HG02759 (cell line): ENCODE measurements at regions not wholly inside any gene's neighbourhood (a gene's known extent, or its start where the extent isn't known, plus 50 kb on each side); places are given as distances from the start of the nearest gene placed in this dataset.

Source experiments
- ATAC-seq: cut with Tn5 transposase; IDR thresholded peaks from one replicate; pipeline ENCODE4 v1.9.1; 2021; ENCODE audit warnings: mild to moderate bottlenecking, moderate library complexity; ENCODE audit not compliant: unreplicated experiment

DNA sequence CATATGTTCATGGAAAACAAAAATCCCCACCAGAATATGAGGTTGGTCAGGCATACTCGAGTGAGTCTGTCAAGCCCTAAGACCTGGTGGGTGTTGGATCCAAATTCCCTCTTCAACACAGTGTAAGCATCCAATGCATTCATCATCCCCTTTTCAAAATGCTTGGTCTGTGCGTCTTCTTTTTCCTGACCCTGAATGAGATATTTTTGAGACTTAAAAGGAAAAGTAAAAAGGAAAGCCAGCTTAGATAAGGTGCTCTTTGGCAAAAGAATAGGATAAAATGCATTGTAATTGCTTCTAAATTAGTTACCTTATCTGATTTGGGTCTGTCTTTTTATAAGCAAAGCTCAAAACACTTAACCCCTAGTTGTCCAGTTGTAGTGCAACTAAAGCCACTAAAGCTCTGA lies 331.5 kb downstream of the PTEN start:
- ATAC-seq: no peak

DNA sequence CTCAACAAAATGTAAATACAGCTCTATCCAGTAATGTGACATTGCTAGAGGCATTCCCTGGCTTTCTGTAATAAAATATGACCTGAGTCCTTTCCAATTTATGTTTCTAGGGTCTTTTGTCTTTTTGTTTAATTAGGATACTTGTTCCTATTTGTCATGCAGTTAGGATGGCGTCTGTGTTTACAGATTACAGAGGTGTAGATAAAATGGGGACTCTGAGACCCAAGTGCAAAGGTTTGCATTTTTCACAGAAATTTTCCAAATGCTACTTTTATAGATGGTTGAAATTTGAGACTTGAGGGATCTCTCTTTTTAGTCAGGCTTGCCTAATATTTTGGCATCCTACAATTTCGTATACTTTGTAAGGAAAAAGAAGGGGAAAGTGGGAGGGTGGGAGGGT lies 332.4 kb downstream of the PTEN start:
- ATAC-seq: no peak

DNA sequence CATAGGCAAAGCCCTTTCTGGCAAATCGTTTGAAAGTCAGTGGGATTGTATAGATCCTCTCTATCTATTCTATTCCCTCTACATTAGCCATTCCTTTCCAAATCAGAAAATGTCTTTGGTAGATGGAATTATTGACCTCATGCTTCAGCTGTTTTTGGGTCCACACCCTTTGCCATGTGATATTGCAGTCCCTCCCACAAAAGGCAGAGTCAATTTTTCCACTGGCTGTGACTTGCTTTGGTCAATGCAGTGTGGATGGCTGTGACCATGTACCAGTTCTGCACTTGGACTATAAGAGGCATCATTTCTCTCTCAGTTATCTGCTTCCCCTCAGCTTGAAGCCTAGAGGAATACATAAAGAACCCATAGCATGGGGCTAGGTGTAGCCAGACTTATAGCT lies 332.9 kb downstream of the PTEN start:
- ATAC-seq: no peak

DNA sequence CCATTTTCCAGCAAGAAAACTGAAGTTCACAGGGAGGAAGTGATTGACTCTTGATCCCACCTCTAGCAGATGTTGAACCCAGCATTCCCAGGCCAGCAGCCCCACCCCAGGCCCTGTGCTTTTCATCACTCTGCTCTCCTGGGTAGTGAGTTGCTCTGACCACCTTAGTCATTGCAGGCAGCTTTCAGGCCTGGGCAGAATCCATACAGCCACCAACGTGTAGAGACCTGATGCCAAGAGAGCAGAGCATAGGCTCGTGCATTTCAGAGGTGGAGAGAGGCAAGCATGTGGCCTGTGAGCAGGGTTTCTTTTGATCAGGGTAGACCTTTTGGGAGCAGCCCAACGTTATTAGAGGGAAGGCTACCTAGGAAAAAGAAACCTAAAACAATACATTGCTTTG lies 334.6 kb downstream of the PTEN start:
- no peak for ATAC-seq

DNA sequence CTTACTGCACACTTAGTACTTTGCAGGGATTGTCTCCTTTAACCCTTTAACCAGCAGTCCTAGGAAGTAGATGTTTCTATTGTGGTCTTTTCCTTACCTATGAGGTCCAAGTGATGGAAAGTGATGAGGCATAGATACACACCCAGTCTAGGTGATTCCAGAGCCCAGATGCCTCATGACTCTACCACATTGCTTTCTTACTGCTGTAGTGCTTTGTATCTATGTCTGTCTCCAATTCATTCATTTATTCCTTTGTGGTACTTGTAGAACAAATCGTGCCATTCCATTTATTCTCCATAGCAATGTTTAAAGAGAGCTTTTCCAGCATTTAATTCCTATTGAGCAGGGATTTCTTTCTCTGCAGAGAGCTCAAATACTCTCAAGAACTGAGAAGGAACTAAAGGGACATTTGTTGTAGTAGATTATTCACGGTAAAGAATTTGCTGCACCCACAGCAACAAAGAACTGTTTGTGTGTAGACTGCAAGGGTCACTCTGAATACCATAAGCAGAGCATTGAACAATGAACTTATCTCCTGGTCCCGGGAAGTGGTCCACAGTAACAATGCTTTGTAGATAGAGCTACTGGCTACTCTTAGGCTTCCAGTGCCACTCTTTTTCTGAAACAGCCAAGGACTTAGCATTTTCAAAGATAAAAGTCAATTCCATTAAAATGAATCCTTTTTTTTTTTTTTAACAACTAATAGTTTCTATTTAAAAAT lies 337.0 kb downstream of the PTEN start:
- ATAC-seq: no peak

DNA sequence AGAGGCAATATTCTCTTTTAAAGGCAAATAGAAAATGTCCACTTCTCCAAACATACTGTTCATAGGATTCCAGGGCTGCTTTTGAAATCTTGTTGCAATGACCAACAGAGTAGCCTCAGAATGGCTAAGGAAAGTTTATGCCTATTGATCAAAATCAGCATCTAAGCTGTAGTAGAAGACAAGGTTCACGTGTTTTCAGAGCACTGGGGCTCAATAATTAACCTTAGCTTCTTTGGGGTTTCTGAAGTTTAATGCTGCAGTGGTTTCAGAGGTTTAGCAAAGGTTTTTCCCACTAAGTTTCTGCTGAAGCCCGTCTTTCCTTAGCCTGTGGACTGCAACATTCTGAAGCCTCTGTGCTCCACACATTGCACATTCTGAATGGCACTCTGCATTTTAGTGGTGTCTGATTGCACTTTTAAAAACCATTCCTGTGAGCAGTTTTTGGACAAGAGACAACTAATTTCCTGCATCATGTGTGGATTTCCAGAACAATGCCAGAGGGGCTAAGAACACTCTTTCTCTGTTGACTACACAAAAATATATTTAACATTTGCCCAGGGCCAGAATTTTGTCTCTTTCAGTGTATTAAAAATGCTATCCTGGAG lies 342.5 kb downstream of the PTEN start:
- ATAC-seq: peak; percentile 63

DNA sequence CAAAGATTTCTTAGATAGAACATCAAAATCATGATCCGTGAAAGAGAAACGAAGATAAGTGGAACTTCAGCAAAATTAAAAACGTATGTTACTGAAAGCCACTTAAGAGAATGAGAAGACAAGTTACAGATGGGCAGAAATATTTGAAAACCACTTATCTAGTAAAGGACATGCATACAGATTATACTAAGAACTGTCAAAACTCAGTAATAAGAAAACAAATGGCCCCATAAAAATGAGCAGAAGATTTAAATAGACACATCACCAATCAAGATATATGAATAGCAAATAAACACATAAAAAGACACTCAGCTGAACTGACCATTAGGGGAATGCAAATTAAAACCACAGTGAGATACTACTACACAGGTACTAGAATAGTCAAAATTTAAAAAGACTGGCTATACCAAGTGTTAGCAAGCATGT lies 343.7 kb downstream of the PTEN start:
- no peak for ATAC-seq

DNA sequence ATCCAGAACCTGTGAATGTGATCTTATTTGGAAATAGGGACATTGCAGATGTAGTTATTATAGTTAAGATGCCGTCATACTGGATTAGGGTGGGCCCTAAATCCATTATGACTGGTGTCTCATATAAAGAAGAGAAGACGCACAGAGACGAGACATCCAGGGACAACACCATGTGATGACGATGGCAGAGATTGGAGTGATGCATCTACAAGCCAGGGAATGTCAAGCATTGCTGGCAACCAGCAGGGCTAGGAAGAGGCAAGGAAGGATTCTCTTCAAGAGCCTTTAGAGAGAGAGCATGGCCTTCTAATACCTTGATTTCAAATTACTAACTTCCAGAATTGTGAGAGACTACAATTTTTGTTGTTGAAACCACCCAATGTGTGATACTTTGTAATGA lies 345.8 kb downstream of the PTEN start:
- ATAC-seq: no peak

DNA sequence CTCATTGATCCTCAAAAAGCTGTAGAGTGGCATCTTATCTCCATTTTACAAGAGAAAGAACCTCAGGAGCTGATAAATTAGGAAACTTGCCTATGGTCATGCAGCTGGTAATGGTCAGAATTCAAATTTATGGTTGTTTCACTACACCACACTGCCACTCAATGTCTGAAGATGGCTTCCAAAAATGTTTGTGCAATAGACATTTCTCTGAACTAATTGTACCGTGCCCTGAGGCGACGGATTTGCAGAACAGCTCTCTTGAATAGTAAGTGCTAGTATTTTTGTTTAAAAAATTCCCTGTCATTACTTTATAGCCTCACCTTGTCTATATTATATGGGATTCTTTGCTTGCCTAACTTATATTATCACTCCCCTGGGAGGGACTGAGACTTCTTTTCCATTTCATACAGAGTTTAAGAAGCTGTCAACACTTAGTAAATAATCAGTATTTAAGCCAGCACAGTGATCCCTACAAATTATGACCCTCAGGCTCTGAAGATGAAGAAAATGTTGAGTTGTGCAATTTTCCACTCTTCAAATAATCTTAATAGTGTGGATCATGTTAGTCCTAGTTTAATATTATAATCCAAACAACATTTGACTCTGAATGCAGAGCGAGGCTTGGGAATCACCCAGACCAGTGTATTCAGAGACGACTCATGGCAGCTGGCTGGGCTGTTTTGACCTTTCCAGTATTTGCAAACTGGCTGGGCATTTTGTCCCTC lies 346.6 kb downstream of the PTEN start:
- ATAC-seq: no peak

DNA sequence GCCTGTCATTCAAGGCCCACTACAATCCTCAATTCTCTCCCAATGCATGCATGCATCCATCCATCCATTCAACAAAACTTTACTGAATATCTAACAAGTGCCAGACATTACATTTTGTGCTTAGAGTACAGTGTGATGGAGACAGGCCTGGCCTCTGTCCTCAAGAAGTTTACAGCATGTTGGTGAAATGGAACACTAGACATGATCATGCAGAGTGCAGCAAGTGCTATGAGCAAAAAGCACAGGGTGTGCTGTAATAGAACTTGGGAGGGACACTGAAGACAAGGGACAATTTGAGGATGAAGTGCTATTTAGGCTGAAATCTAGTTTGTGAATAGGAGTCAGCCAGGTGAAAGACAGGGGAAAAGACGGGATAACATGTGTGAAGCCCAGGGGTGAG lies 347.8 kb downstream of the PTEN start:
- ATAC-seq: no peak

DNA sequence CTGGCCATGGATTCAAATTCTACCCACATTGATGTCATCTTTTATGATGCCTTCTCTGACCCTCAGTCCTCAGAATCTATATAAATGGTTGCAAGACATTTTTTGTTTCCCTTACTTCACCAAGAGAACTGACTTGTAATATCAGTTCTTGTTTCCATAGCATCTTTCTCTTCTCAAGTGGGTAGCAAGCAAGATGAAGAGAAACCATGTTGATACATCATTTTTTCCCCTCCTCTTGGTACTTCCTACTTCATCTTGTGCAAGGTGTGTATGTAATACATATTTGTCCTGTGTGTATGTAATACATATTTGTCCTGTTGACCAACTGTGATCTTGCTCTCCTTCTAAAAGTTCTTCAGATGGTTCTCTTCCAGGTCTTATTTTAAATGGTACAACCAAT lies 348.6 kb downstream of the PTEN start:
- no peak for ATAC-seq

DNA sequence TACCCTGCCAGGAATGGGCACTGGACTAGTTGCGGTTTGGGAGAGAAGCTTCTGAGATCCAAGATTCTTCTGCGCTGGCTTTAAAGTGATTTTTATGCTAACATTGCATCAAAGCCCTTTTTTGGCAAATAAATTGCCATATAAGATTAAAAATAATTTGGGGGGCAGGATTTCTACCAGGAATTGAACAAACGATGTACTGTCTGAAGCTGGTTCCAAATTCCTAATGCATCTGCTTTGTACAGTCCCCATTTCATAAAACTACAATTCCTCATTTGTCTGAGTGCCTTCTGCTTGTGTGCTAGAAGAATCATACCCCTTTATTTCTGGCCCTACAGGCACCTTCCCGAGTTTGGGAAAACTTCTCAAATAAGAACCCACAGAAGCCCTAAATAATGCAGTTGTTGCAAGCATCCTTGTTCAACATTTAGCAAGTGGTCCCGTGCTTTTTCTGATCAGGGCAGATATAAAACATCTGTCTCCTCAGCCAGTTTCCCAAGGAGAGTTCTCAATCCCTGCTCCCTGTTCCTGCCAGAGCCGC lies 349.7 kb downstream of the PTEN start:
- ATAC-seq: no peak

DNA sequence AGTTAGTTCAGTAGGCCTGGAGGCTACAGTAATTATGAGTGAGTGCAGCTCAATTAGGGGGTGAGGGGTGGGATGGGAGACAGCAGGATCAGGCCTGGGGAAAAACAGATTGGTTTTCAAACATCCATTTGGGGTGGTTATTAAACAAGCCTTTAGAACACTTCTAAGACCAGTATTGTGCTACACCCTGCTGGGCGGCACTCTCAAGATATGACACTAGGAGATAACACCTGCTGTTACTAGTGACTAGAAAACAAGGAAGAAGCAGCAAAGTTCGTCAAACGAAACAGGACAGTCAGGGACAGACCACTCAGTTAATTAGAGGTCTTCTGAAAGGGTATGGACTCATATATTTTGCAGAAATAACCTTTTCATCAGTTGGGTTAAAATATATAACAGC lies 353.6 kb downstream of the PTEN start:
- ATAC-seq: no peak

DNA sequence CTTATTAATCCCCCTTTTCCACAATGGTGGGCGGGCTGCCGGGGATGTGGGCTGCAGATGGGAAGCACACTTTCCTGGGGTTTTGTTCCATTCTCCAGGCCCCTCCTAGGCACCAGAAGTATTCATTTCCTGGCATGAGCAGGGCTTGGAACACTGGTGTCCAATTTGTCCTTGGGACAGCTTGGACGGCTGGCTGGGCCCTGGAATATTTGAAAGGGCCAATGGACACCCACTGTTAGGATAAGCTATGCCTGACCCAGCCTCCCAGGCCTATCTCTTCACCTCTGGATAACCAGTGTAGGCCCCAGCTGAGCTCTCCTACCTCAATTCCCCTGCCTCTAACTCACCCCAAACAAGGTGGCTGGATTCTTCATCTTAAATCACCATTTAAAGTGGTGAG lies 354.9 kb downstream of the PTEN start:
- ATAC-seq: no peak

DNA sequence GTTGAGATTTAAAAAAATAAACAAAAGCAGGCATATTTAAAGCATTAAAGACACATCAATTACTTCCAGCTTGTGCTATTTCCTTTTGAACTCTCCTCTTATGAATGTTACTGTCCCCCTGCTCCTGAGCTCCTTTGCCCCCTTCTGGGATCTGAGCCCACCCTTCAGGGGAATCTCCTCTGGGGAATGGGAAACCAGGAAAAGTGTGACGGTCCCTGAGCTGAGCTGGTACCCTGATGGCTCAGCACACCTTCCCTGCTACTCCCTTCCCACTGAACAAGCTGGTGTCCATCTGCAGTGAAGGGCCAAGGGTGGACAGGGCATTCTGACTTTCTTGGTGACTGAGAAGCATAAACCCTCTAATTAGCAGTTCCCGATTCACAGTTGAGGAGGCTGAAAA lies 356.3 kb downstream of the PTEN start:
- ATAC-seq: no peak

DNA sequence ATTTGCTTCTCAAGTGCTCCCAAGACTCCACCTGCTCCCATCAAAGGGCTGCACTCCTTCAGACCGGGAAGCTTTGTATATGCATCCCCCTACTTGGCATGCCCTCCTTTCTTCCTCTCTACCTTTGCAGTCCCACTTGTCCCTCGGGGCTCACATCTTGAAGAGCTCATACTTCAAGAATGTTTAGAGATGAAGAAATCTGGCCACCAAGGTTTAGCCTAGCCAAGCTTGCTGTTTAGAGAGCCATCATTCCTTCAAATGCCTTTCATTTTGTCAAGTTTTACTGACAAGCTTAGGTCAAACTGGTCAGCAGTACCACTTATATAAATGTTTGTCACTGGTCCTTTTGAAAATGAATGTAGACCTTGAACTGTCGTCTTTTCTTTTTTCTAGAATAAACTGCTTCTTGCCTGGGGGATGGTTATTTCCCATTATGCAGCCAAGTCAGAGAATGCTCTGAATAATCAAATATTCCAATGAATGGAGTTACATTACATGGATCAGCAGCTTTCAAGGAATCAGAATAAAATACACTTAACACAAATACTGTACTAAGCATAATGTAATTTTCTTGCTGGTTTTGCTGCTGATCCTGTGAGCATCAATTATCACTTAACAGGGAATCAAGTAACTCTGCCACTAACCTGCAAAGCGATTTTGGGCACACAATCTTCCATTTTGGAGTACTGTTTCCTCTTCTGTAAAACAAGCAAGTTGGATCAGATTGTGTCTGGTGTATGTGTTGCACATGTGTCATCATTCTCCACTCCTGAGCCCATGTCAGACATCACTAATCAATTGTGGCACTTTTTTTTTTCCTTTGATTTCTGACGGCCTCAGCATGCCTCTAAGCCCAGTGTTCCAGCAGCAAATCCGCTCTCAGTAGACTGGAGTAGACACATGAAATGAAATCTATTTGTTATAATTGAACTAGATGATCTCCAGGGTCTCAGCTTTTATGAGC lies 357.9 kb downstream of the PTEN start:
- no peak for ATAC-seq

DNA sequence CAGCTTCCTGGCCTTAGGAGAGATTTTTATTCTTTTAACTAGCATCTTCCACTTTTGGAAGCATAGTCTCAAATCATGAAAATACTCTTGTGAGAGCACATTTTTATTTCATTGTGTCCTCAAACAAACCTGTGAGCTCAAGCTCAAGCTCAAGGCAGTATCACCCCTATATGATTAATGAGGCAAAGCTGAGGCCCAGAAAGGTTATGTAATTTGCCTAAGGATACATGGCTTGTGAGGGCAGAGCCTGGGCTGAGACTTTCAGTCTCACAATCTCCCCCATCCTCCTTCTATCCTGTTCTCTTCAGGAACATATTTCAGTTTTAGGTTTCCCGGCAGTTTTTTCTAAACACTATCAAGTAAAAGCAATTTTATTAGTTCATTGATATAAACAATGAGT lies 359.5 kb downstream of the PTEN start:
- no peak for ATAC-seq
